Stimulated activated CD8-positive, alpha-beta memory T cell treated with anti-CD3 and anti-CD28 coated beads, Interleukin-15, amount 100 ng/mL, for 1 hour (primary cell): ENCODE measurements at regions not wholly inside any gene's neighbourhood (a gene's known extent, or its start where the extent isn't known, plus 50 kb on each side); places are given as distances from the start of the nearest gene placed in this dataset.
"Not testable (repeated sequence)": the region's sequence is repeated elsewhere in the genome, so short reads cannot be mapped to it uniquely, and the experiment has no call there.

Experiments
- DNase-seq: peaks from one replicate; pipeline ENCODE4 v3.0.0-alpha.2; 2020; ENCODE audit warnings: low read depth

DNA sequence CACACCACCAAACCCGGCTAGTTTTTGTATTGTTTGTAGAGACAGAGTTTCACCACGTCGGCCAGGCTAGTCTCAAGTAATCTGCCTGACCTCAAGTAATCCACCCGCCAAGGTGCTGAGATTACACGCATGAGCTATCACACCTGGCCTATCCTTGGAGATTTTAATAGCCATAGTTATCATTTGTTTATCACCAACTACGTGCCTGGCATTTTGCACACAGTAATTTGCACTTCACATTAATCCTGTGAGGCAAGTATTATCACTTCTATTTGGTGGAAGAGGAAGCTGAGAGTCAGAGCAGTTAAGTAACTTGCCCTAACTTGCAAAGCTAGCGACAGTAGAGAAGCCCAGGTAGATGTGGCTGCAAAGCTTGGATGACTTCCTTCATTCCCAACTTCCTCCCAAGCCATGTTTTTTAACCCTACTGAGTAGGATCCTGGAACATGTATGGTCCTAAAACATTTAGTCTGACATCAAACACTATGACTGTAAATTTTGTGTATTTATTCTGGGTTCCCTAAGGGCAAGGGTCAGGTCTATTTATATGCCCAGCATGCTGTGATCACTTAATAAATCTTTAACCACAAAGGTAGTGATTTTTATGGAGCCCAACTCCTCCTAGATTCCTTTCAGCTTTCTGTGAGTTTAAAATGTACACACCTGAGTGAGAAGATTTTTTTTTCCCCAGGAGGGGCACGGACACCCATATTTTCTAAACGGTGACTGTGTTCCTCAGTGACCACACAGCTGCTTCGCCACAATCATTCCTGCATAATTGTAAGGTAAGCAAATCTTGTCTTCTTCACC lies 100.2 kb upstream of the RAI14 start:
- no peak for DNase-seq

GRCh38 chr5:34556509-34556782 lies 99.7 kb upstream of the RAI14 start:
- no peak for DNase-seq

DNA sequence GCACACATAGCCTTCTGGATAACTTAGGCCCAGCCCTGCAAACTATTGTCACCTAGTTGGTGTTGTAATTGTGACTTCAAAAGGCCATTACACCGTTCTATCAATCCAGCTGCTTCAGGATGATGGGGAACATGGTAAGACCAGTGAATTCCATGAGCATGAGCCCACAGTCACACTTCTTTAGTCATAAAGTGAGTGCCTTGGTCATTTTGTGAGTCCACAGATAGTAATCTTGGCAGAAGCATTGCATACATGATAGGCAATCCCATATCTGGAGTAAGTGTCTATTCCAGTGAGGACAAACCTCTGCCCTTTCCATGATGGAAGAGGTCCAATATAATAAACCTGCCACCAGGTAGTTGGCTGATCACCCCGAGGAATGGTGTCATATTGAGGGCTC lies 94.5 kb upstream of the RAI14 start:
- not testable (repeated sequence) for DNase-seq

DNA sequence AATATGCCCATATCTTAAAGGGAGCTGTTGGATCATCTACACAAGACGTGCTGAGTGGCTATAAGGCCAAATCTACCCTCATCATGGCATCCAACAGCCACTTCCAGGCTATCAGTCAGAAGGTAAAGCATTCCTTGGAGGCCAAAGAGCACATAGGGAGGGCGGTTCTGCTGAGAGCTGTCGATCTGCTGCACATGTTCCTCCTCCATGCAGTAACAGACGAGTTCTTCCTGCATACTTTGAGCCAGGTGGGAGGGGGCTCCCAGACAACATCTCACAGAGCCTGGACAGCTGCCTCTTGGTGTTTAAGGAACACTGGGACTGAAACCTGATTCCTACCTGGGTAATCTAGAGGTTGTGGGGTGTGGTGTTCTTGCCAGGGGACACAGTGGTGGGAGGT lies 93.3 kb upstream of the RAI14 start:
- no peak for DNase-seq

DNA sequence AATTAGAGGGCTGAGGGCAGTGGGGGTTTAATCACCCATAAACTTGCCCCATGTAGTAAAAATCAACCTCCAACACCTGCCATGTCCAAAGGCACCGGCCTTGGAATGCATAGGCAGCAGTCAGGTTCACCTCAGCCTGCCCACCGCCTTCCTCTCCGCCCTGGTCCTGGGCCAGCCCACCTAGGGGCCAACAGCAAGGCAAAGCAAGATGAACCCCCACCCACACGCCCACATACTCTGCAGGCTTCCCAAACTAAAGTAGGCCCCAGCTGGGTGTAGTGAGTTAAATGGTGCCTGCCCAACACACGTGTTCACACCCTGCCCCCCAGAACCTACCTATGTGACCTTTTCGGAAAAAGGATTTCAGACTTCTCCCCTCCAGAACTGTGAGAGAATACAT lies 92.9 kb upstream of the RAI14 start:
- DNase-seq, result no peak

DNA sequence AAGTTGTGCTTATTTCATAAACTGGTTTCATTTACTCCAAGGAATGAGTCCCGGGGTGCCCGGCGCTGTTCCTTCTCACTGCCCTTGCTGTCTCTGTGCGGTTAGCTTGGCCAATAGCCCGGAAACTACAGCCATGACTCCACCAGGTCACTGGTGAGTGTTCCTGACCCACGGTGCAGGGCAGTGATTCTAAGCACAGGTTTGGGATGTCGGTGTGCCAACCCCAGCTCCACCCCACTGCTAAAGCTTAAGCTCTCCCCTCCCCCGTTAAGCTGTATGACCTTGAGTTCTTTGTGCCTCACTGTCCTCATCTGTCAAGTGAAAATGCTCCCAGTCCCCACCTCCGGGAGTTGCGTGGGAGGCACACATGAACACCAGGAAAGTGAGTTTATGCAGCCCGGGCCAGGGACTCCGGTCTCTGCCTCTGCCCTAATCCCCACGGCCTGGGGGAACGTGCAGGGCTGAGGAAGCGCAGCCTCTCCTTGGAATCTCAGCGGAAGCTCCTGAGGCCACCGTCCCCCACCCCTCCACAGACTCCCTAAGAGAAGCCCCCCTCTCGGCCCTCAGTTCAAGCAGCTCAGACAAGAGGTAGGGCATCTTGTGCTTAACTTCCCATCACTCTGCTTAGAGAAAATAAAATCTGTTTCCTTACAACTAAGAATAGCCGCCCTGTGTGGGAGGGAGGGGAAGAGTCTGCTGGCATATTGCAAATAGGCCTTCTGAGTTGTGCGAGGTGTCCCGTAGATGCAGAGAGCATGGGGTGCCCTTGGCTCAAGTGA lies 92.0 kb upstream of the RAI14 start:
- no peak for DNase-seq

GRCh38 chr5:34564710-34565235 lies 91.4 kb upstream of the RAI14 start:
- DNase-seq, result no peak

DNA sequence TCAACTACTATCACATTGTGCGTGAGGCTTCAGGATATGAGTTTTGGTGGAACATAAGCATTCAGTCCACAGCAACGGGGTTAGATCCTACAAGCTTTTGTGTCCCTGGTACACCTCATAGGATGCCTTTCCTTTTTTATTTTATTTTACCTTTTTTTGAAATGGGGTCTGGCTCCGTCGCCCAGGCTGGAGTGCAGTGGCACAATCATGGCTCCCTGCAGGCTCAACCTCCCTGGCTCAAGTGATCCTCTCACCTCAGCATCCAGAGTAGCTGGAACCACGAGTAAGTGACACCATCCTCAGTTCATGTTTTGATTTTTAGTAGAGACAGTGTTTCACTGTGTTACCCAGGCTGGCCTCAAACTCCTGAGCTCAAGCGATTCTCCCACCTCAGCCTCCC lies 86.0 kb upstream of the RAI14 start:
- DNase-seq, result no peak

DNA sequence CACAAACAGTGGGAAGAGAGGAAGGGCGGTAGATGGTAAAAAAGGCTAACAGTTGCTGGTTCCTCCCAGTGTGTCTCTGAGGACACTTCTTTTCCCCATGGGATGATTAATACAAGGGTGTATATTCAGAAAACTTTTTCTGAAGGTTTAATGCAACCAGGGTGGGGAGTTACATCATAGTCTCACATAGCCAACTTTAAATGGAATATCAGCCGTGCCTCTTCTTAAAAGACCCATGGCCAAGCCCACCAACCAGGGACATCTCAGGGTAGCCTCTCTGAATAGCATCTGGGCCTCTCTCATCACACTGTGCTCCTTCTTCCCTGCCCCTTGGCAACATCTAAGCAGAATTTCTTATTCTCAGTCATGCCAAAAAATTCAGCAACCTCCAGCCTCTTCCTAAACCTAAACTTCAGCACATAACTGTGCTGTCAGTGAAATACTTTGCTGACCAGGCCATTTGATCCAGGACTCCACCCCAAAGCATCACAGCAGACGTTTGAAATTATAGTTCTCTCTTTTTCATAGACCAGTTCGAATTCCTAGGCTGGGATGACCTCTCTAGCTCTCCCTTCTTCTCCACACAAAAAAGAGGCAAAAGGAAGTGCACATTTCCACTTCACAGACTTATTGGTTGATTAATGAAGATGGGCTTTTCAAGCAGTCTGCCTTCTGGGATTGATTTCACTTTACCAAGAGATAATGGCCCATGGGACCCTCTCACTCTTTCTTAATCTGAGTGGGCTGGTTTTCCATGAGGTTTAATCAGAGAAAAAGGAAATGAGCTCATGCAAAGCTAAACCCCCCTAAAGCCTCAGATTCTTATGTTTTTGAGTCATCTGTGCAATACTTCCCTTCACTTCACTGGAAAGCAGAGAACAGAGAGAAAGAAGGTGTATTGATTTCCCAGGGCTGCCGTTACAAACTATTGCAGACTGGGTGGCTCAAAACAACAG lies 85.1 kb upstream of the RAI14 start:
- no peak for DNase-seq

- DNase-seq, result no peak
These were observed 84.5 kb upstream of the RAI14 start for GRCh38 chr5:34571677-34572041.

- no peak for DNase-seq
These were observed 81.1 kb upstream of the RAI14 start for GRCh38 chr5:34574936-34575467.

DNA sequence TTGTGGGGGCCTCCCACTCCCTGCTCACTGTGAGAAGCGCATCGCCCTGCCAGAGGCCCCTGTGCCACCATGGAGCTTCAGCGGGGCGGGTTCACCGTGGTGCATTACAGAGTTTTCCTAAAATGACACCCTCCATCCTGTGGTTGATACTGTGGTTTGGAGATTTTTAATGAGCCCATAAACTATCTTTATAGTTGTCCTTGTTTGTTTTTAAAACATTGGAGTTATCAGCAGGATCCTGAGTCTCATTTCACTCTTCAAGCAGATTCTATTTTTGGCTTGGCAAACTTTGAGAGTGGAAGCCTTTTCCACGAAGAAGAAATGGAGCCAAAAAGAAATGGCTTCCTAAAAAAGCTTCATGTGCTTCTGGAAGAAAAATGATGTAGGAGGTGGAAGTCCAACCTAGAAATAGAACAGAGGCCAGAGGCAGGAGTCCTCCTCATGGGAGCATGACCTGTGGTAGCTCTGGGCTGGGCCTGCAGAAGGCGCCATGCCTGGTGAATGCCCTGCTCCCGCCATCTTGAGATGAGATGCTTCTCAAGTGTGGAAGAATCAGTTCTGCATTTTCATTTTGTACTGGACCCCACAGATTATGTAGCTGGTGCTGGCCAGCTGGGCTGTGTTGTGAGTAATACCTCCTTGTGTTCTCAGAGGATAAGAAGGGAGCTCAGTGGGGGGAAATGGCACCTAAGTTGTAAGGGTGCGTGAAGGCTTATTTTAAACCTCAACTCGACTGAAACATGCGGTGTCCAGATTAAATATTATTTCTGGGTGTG lies 79.0 kb upstream of the RAI14 start:
- no peak for DNase-seq

GRCh38 chr5:34578962-34579361 lies 77.2 kb upstream of the RAI14 start:
- no peak for DNase-seq

DNA sequence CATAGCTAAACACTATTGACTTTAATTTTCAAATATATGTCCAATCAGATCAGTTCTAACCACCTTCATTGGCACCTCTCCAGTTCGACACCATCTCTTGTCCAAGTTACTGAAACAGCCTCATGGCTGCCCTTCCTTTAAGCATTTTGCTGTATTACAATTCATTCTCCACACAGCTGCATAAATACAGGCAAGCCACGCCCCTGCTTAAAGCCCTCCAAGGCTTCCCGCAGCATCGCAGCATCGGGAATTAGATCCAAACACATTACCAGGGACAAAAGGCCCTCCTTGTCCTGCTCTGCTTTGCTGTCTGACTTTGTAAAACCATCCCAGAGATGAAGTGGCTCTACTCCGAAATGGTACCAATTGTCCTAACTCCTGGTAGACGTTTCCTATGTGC lies 75.1 kb upstream of the RAI14 start:
- no peak for DNase-seq

DNA sequence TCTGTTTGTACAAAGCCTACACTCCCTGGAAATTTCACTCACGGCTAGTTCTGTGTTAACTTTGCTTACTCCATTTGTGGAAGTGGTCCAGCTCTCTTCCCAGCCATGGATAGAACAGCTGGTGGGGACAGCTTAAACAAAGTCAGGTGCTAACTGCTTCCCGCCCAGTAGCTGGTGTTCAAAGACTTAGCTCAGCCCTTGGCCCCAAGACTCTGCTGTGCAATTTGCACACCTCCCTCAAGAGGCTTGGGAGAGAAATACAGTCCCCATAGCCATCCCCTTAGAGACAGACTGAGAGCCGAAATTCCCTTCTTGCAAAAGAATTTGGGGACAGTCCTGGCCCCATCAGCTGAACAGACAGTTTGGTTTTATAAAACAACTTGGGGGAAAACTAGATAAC lies 73.8 kb upstream of the RAI14 start:
- DNase-seq, result no peak

DNA sequence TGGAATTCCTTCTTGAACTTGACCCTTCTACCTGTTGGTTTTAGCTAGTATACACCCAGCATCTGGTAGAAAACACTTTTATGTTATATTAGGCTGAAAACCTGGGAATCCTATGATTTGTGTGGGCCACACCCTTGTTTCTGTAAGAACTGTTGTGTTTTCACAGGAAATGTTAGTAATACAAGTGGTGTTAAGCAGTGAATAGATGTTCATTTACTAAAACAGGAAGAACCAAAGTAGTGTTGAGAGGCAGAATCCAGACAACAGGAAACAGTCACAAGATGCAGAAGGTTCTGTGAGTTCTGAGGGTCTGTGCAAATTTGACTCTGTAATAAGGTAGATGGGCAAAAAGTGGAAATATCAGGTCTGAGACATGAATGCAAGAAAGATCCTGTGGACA lies 73.0 kb upstream of the RAI14 start:
- no peak for DNase-seq

DNA sequence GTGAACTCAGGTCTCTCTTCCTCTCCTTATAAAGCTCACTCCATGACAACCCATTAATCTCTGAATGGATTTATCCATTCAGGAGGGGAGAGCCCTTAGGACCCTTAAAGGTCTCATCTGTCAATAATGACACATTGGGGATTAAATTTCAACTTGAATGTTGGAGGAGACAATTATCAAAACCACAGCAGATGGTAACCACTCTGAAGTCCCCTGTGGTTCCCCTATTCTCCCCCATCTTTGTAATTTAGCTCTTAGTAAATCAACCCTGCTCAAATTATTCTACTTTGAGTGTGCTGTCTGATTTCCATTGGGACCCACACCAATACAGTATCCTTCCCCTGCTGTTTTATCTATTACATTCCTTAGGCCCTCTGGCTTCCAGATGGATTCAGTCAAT lies 72.0 kb upstream of the RAI14 start:
- DNase-seq, result no peak

DNA sequence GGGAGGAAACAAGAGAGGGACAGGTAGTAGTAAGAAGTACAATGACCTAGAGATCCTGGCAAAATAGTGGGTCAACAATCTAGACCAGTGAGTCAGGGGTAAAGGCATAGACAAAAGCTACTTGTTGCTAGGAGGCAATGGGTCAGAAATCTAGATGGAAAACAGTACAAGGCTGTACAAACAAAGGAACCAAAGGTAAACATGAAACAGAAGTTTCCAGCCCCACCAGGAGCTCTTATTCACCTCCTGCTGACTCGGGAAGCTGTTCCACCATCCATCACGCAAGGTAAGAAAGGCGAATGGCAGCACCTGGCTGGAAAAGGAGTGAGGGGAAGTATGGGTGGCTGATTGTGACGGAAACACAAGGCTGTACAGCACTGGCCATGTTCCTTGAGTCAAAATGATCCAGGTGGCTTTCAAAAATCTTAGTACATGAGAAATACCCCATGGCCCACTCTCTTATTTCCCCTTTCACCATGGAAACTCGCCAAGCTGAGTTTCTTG lies 70.5 kb upstream of the RAI14 start:
- DNase-seq, result no peak

DNA sequence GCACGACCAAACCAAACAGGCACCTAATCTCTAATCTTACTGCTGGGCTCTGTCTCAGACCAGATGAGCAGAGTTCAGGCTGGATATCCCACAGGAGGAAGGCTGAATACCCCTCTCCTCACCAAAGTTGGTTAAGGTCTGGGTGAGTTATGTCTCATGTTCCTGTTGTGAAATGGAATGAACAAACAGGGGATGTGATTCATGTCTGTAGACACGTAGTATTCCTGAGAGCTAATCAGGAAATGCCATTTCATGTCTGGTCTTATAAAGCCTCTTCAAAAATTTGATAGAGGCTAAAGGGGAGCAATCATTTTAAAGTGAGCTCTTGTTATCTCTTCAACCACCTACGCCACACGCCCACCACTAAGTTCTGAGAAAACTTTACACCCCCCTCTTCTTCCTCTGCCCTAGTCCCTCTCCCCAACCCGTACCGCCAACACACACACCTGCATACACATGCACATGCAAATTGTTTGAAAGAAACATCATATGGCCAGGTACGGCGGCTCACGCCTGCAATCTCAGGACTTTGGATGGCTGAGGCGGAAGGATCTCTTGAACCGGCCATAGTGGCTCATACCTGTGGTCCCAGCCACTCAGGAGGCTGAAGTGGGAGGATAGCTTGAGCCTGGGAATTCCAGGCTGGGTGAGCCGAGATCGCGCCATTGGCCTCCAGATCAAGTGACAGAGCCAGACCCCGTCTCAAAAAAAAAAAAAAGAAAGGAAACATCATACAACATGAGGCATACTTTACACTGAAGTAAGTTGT lies 69.8 kb upstream of the RAI14 start:
- DNase-seq, result no peak
